Heart right ventricle (tissue), 16 donors: ENCODE measurements at regions not wholly inside any gene's neighbourhood (a gene's known extent, or its start where the extent isn't known, plus 50 kb on each side); places are given as distances from the start of the nearest gene placed in this dataset.

ENCODE experiments used
- ATAC-seq, 8 donors: fragments of 200-7000 bp; cut with Tn5 transposase; one replicate each; pipeline ENCODE4 v1.9.1; 2020; ENCODE audit warnings: mild to moderate bottlenecking in 8 of 8, moderate library complexity in 8 of 8, moderate number of reproducible peaks in 1 of 8
- DNase-seq, 2 donors: peaks; one replicate each; pipeline ENCODE4 v3.0.0-alpha.2; 2020
- H3K27ac ChIP-seq, 10 donors: fragments of 200-600 bp; sonication (generic) in 2 of 10; one replicate each; pipeline versions ENCODE4 v1.5.0 to v1.8.0; 2020 to 2022; ENCODE audit warnings: mild to moderate bottlenecking in 3 of 10
- H3K27me3 ChIP-seq, 7 donors: fragments of 200-600 bp; one replicate each; pipeline ENCODE4 v1.8.0; 2021 to 2022; ENCODE audit warnings: mild to moderate bottlenecking in 2 of 7
- H3K36me3 ChIP-seq, 9 donors: fragments of 200-600 bp; sonication (generic) in 1 of 9; one replicate each; pipeline versions ENCODE4 v1.5.0 to v1.8.0; 2020 to 2022; ENCODE audit warnings: mild to moderate bottlenecking in 2 of 9
- H3K4me1 ChIP-seq, 9 donors: fragments of 200-600 bp; sonication (generic) in 1 of 9; one replicate each; pipeline versions ENCODE4 v1.5.0 to v1.8.0; 2020 to 2022; ENCODE audit warnings: mild to moderate bottlenecking in 4 of 9
- H3K4me3 ChIP-seq, 10 donors: fragments of 200-600 bp; sonication (generic) in 2 of 10; one replicate each; pipeline versions ENCODE4 v1.5.0 to v1.8.0; 2020 to 2022; ENCODE audit warnings: mild to moderate bottlenecking in 7 of 10, moderate library complexity in 2 of 10
- H3K9me3 ChIP-seq, 11 donors: fragments of 200-600 bp in 10 of 11; sonication (generic) in 2 of 11; one replicate each; pipeline versions ENCODE4 v1.5.0 to v1.8.0; 2013 to 2022; ENCODE audit warnings: mild to moderate bottlenecking in 2 of 11, control low read depth in 1 of 11, moderate library complexity in 1 of 11
- WGBS, 2 donors: extraction: QIAGEN DNeasy Blood & Tissue Kit; methylation state at CpG; one replicate each; pipeline ENCODE4 v1.1.7; 2013; ENCODE audit warnings: inconsistent platforms in 1 of 2; 5-methylcytosine and 5-hydroxymethylcytosine counted together
- intact Hi-C, 10 donors: fragments of 100-400 bp; cut with DNase I; formaldehyde crosslinking; loops; one replicate each; pipeline versions ENCODE4 v1.11.1 to v1.14.2; 2022
- TF ChIP-seq, protein P1 (sequence below), 9 donors: fragments of 200-600 bp; sonication (generic) in 2 of 9; IDR thresholded peaks; one replicate each; pipeline versions ENCODE4 v1.5.0 to v1.8.0; 2021 to 2022; ENCODE audit warnings: antibody characterized with exemption in 9 of 9, mild to moderate bottlenecking in 5 of 9, moderate library complexity in 1 of 9
- donor health status: Arrhythmogenic right ventricular cardiomyopathy.
- donor health status: ischemic (EF 13 %, LVEDD 7.1; RV severe dilation, severe dysfunction).
- donor health status: healthy with polysubstance abuse.
- donor health status: DM: no; HTN: yes; CAD: no.
- donor health status: DM: no; HTN: no; CAD: no.
- donor health status: ischemic (EF 25% LVEDD 6.9; RV normal size, moderate dysfunction).
- donor health status: ischemic (EF 25% LVEDD 5.7; RV mildly dilated, moderate dysfunction).
- donor health status: healthy.
- donor health status: DM: yes; HTN: yes; CAD: no.
- donor health status: Ischemic cardiomyopathy.
- donor health status: ischemic (EF 35%, LVEDD 5.7; RV mildly dilated, moderate dysfunction).
- donor health status: nonischemic (EF 11% LVEDD 7.7; RV severe dilation, severe dysfunction).
- donor health status: DM: yes; HTN: yes; CAD: no.
- donor health status: PGD.
- donor health status: ischemic (EF 29% LVEDD 5.4; RV normal size, mild dysfunction).
- donor health status: nonischemic (EF 23%, LVEDD 6.1; RV moderate dilation, normal function).

DNA sequence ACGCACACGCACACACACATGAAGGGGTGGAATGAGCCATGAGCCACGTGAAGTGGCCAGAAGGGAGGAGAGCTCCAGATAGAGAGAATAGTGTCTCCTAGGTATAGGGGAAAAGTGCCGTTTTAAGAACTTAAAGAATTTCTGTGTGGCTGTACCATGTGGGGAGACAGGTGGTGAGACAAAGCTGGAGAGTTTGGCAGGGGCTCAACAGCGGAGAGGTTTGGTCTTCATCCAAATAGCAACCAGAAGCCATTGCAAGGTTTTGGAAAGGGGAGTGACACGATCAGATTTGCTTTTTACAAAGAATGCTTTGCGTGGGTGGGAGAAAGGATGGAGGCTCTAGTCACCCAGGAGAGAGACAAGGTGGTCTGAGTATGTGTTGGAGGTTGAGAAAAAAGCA, 146.0 kb downstream of the IL20RB start:
- H3K9me3 ChIP-seq, result peaks cover 0 to 5% (median 0%) of the 10 kb centered on the region in 11 donors
- DNase-seq (no peak), ATAC-seq (no peak)
- no peak overlapping the region for H3K27ac ChIP-seq
- TF ChIP-seq, protein P1, sequence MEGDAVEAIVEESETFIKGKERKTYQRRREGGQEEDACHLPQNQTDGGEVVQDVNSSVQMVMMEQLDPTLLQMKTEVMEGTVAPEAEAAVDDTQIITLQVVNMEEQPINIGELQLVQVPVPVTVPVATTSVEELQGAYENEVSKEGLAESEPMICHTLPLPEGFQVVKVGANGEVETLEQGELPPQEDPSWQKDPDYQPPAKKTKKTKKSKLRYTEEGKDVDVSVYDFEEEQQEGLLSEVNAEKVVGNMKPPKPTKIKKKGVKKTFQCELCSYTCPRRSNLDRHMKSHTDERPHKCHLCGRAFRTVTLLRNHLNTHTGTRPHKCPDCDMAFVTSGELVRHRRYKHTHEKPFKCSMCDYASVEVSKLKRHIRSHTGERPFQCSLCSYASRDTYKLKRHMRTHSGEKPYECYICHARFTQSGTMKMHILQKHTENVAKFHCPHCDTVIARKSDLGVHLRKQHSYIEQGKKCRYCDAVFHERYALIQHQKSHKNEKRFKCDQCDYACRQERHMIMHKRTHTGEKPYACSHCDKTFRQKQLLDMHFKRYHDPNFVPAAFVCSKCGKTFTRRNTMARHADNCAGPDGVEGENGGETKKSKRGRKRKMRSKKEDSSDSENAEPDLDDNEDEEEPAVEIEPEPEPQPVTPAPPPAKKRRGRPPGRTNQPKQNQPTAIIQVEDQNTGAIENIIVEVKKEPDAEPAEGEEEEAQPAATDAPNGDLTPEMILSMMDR (IDR thresholded peaks at IDR 0.05), result no peak
- H3K4me1 ChIP-seq, result peaks cover 0 to 6% (median 0%) of the 10 kb centered on the region in 9 donors
- intact Hi-C loops, result loop anchor here in 7 of 10 donors (2.0 to 10.0 kb wide), 5 partner anchors 591 to 951 kb away; no protein-coding TSS in a partner anchor
- H3K27me3 ChIP-seq, result peaks cover 0 to 37% (median 22%) of the 10 kb centered on the region in 7 donors
- WGBS, 2 donors, result 69 to 77% methylated on average over 7 of the region's 7 CpGs
- H3K36me3 ChIP-seq, result no peaks in the 10 kb centered on the region
- H3K4me3 ChIP-seq, result no peak overlapping the region

DNA sequence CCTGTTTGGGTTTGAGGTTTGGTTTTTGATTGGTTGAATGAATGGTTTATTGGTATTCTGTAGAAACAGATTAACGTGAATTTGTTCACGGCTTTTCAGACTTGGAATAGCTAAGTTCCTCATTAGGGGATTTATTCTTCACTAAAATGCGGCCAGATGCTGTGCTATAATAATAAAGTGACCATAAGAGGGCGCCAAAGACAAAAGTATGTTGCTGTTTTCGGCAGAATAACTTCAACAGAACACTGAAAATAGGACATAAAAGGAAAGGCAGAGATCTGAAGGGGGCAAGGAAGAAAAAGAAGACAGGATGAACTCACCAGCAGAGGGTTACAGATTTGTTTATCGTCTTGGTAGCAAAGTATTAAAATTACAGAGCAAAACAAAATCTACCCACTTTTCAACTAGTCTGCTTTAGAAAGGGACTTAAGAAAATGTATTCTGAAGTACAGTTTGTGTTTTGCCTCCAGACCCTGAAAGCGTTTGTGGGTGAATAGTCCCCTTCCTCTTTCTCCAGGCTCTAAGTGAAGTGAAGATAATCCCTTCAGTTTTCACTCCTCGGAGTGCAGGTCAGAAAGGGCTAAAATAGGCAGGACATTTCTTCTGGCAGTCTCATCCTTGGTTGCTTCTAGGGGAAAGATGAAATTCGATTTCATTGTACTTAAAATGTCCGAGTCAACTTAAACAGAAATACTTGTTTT, 147.6 kb downstream of the IL20RB start:
- DNase-seq (peak in 1 of 2 donors; percentile 20), ATAC-seq (peak in 6 of 8 donors; percentile 52 to 75 (median 66))
- intact Hi-C loops, result loop anchor here in 9 of 10 donors (2.0 to 10.0 kb wide), 8 partner anchors 73 to 949 kb away; no protein-coding TSS in a partner anchor
- TF ChIP-seq, protein P1 (IDR thresholded peaks at IDR 0.05), result peak; percentile 21 to 77 (median 68)
- H3K9me3 ChIP-seq, result peaks cover 0 to 3% (median 0%) of the 10 kb centered on the region in 11 donors
- WGBS, 2 donors, result 14 to 16% methylated on average over 10 of the region's 10 CpGs
- H3K4me3 ChIP-seq, result no peak overlapping the region
- H3K27me3 ChIP-seq, result peaks cover 0 to 51% (median 34%) of the 10 kb centered on the region in 7 donors
- peak overlapping the region in 1 of 10 donors; percentile 15 for H3K27ac ChIP-seq
- H3K36me3 ChIP-seq, result no peaks in the 10 kb centered on the region
- peaks cover 0 to 6% (median 0%) of the 10 kb centered on the region in 9 donors for H3K4me1 ChIP-seq

DNA sequence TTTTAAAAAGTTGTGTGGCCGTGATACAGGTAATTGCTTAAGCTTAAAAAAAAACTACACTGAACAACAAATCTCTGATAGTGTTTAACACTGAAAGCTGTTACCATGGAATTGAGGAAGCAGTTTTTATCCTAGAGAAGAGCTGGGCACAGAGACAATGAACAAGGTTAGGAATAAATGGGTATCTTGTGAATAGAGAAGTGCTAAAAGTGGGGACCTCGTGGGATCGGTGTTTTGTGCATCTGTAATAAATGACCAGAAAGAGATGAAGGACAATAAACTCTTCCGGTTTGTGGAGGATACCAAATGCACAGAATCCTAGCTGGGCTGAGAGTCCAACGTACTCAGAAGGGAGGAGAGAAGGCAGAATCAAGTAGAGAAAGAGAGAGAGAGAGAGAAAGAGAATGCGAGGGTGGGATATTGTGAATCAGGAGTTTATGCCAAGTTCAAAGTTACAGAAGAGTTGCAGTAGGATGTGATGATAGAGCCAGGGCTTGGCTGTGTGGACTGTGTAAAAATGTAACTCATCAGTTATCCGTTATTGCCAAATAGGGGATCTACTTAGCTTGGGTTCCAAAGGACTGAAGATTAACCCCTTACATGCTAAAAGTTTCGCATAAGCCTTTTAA, 148.9 kb downstream of the IL20RB start:
- TF ChIP-seq, protein P1 (IDR thresholded peaks at IDR 0.05), result no peak
- H3K9me3 ChIP-seq, result no peaks in the 10 kb centered on the region
- ATAC-seq, result no peak
- H3K27ac ChIP-seq, result no peak overlapping the region
- DNase-seq, result no peak
- H3K36me3 ChIP-seq, result no peaks in the 10 kb centered on the region
- H3K4me3 ChIP-seq, result no peak overlapping the region
- H3K27me3 ChIP-seq, result peaks cover 0 to 46% (median 34%) of the 10 kb centered on the region in 7 donors
- 52 to 55% methylated on average over 8 of the region's 8 CpGs for WGBS, 2 donors
- peaks cover 0 to 6% (median 0%) of the 10 kb centered on the region in 9 donors for H3K4me1 ChIP-seq
- intact Hi-C loops, result loop anchor here in 9 of 10 donors (2.0 to 10.0 kb wide), 8 partner anchors 74 to 948 kb away; no protein-coding TSS in a partner anchor

DNA sequence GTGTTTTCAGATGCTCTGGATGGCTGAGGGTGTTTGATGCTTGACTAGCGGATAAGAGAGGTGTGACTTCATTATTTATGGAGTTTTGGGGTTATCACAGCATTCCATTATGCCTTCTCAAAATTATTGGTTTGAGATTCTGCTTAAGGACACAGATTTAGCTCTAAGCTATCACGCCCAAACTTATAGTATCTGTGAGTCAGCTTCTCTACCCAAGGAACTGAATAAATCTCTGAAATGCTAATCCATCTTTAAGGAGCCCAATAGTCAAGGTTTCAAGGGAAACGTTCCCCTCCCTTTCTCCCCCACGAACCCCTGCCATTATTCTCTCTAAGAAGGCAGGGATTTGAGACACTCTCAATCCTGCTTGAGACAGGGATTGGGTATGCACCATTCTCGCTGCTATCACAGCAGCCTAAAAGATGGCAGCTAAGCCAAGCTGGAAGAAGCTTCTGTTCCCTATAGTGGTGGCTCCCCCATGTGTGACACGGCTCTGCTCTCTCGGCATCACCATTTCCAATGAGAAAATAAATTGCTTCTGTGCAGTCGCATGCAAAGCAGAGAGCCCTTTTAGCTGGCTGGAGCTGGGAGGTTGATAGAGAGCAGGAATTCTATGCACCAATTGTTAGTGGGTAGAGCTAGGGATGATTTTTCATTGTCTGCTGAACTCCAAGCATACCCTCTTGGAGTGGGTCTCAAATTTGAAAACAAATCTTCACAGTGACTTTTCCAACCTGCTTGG, 151.1 kb downstream of the IL20RB start:
- Histone ChIP-seq H3K4me1 (peaks cover 0 to 6% (median 0%) of the 10 kb centered on the region in 9 donors), H3K27me3 (peaks cover 0 to 46% (median 34%) of the 10 kb centered on the region in 7 donors), H3K4me3 (no peak overlapping the region), H3K36me3 (no peaks in the 10 kb centered on the region), H3K9me3 (no peaks in the 10 kb centered on the region), H3K27ac (no peak overlapping the region)
- TF ChIP-seq, protein P1 (IDR thresholded peaks at IDR 0.05), result no peak
- DNase-seq, result no peak
- intact Hi-C loops, result loop anchor here in 9 of 10 donors (5.0 to 10.0 kb wide), 7 partner anchors 77 to 946 kb away; no protein-coding TSS in a partner anchor
- no peak for ATAC-seq
- WGBS, 2 donors, result 67 to 77% methylated on average over 8 of the region's 8 CpGs
